NCI-H524 (cell line): ENCODE measurements at regions not wholly inside any gene's neighbourhood (a gene's known extent, or its start where the extent isn't known, plus 50 kb on each side); places are given as distances from the start of the nearest gene placed in this dataset.
"Not testable (repeated sequence)": the region's sequence is repeated elsewhere in the genome, so short reads cannot be mapped to it uniquely, and the experiment has no call there.

Source experiments
- DNase-seq, 2 experiments: peaks; one replicate each; lab custom pipeline; 2025; lab: John Stamatoyannopoulos, UW

DNA sequence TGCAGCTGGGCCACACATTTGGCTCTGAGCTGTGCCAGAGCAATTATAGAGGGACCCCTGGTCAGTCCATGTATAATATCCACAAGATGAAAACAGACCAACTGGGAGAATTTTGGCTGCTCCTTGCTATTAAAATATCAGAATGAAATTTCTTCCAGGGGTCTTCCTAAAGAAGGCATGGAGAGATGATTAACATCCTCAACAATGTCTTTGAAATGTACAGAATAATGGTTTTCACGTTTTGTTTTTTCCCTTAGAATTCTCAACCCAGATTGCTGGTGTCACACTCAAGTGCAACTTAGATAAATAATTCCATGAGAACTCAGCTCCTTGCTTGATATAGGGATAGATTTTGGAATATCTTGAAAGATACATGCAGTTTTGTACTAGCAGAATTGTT is 148.3 kb upstream of the SLC24A2 start:
- DNase-seq, result no peak

- DNase-seq, result peak in 1 of 2 experiments; percentile 34
Observed at GRCh38 chr9:19936598-19936997, 147.8 kb upstream of the SLC24A2 start.

- DNase-seq, result no peak
Observed at GRCh38 chr9:19935422-19935821, 146.6 kb upstream of the SLC24A2 start.

DNA sequence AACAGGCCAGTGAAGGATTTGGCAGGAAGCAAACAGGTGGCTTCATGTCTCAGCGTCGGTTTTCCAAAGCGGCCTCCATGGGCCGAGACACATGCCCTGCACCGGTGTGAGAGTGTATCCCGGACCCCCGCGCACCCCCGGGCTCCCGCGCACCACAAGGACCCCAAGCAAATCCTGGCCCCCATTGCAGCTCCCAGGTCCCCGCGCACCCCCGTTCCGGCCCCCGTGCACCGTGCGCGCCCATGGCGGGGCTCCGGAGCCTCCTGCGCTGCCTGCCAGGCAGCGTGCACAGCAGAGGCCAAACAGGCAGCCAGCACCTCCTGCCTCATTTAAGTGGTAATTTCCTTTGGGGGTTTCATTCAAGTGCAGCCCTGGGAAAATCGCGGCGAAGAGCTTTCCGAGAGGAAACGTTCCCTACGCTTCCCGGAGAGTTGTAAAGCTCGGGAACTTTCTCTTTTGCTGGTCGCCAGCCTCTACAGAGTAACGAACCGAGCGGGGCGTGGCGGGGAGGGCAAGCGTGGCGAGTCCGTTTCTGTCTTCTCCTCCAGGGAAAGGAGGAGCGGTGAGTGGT is 145.5 kb upstream of the SLC24A2 start:
- DNase-seq, result no peak

DNA sequence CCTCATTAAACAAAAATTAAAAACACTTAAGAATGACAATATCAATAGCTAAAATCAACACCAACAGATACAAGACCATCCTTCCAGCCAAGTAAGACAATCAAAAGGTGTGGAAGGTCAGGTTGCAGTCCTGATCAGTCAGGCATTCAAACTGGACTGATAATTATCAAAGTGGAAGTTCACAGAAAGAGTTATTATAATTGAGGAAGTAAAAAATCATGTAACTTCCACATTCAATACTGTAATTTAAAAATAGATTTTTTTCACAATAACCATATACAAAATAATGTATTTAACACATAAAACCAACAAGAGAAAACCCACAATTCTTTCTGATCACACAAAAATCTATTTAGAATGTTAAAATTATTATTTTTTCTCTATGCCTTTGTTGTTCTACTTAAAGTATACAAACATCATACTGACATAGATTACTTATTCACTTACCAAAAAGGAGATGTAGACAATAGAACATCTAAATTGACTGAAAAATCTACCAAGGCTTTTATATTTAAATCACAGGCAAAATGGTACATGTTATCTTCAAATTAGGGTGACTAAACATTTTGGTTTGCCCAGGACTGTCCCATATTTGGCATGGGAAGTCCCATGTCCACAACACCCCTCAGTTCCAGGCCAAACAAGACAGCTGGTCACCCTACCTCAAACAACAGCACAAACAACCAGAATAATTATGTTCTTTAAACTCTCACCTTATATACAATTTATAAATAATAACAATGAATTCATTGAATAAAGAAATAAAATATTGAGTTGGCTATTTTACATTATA is 142.5 kb upstream of the SLC24A2 start:
- no peak for DNase-seq

GRCh38 chr9:19927560-19927959 is 138.7 kb upstream of the SLC24A2 start:
- DNase-seq, result no peak

- DNase-seq, result no peak
Observed at GRCh38 chr9:19926774-19927173, 137.9 kb upstream of the SLC24A2 start.

DNA sequence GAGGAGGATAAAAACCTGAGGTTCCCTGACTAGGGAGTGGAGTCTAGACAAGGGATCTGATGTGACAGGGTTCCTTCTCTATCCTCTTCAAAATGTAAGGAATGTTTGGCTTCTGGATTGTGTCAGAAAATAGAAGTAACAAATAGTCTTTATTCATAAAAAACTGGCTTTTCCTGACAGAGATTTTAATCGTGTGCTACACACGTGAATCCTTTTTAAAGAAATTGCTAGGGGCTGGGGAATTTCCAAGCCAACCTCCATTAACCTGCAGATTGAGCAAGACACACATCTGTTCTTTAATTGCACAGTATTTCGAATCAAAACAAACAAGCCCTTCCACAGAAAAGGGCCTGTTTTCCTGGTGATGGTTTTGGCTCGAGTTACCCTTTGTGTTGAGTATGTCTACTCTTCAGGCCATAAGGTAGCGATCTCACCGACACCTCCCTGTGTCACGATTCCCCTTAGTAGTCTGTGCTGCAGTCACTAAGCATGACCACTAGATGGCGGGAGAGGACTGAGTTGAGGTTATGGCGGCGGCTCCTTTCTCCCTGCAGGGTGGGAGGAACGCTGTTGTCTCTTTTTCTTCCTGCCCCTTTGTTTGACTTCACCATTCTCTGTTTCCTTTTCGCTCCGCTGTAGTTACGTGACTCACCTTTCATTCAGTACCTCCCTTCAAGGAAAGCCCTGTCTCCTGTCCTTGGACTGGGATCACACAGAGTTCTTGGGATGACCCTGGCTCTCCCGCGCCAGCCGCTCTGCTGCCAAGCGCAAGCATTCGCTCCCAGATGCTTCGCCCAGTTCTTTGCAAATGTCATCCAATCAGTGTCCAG is 137.1 kb upstream of the SLC24A2 start:
- DNase-seq, result peak; percentile 44 to 81

GRCh38 chr9:19924080-19924479 is 135.2 kb upstream of the SLC24A2 start:
- no peak for DNase-seq

GRCh38 chr9:19922476-19923118 is 133.8 kb upstream of the SLC24A2 start:
- peak; percentile 66 to 93 for DNase-seq

DNA sequence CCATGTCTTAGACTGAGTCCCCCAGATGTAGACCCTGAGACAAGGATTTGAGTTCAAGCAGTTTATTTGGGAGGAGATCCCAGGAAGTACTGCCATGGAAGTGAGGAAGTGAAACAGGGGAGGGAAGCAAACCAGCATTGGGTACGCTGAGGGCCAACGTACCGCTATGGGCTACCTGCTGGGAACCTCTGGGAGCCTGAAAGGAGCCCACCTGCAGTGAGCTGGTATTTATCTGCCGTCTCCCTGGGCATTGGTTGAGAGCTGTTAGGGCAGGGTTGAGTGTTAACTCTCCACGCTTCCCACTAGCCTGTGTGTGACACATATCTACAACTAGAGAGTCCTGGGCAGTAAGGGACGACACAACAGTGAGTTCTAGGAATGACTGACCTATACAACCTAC is 131.6 kb upstream of the SLC24A2 start:
- DNase-seq, result no peak

DNA sequence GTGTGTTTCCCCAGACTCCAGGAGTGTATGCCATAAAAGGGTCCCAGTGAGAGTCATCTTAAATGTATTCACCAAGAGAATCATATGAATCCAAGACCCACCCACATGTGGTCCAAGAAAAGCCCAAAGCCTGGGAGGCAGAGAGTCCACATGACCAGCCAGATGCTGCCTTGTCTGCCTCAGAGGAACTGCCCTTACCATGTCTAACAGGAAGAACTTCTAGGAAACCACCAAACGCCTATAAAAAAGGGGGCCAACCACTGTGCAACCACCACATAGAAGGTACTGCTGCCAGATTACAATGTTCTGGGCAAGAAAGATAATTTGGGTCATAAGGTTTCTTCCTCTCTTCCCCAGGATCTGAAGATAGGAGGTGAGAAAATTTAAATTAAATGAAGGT is 129.8 kb upstream of the SLC24A2 start:
- DNase-seq, result no peak

- no peak for DNase-seq
Observed at GRCh38 chr9:19914044-19914443, 125.2 kb upstream of the SLC24A2 start.

DNA sequence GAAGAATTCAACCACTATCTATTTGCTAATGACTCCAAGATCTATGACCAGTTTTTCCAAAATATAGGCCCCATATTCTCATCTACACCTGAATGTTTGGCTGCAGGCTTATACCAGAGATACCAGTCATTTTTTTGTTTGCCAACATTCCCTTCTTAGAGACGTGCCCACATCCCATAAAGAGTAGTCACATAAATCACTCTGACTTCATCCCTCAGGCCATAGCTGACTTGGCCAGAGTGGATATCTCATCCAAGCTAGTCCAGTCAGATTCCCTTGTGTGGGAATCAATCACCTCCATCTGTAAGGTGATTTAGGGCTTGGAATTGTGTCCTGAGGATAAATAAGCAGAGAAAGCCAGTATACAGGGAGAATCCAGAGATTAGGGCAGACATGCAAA is 124.3 kb upstream of the SLC24A2 start:
- DNase-seq, result no peak

GRCh38 chr9:19903076-19903475 is 114.2 kb upstream of the SLC24A2 start:
- no peak for DNase-seq

- no peak for DNase-seq
Observed at GRCh38 chr9:19901586-19901985, 112.7 kb upstream of the SLC24A2 start.

DNA sequence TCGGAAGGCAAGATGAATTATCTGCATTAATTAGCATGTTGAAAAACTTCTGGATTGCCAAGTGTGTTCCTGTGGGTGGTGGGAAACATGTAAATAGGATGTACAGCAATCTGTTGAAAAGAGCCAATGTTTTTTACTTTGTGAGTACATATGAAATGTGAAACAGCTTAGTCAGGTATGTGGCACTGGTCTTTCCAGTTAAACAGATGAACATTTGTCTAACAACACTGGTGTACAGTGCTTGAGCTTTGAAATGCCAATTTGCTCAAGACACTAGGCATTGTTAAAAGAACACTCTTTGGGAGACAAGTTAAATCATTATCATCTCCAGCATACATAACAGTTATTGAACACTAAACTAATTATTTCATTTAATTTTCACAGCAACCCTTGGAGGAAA is 107.3 kb upstream of the SLC24A2 start:
- DNase-seq, result no peak

GRCh38 chr9:19895578-19895977 is 106.7 kb upstream of the SLC24A2 start:
- not testable (repeated sequence) for DNase-seq

GRCh38 chr9:19895006-19895405 is 106.2 kb upstream of the SLC24A2 start:
- DNase-seq, result no peak

DNA sequence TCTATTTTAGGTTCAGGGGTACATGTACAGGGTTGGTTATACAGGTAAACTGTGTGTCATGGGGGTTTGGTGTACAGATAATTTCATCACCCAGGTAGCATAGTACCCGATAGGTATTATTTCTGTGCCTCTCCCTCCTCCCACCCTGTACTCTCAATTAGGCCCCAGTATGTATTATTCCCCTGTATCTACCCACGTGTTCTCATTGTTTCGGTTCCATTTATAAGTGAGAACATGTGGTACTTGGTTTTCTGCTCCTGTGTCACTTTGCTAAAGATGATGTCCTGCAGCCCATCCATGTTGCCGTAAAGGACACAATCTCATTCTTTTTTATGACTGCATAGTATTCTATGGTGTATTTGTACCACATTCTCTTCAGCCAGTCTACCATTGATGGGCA is 96.8 kb upstream of the SLC24A2 start:
- DNase-seq, result no peak

DNA sequence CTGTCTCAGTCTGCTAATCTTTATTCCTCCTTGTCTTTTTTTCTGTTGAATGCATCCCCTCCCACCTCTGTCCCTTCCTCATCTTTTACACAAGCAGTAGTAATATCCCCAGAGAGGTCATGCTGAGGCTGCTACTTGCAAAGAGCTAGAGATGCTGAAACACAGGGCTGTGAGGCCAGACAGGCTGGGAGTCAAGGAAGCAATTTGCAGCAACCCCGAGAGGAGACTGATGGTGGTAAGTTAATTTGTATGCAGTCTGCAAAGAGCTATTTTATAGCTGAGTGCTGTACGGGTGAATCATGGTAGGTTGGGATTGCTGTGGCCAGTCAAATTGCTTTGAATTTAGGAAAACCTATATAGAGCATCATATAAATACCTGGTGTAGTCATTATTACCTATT is 90.2 kb upstream of the SLC24A2 start:
- DNase-seq, result no peak

GRCh38 chr9:19876569-19877316 is 87.9 kb upstream of the SLC24A2 start:
- DNase-seq, result no peak
